Neural cell (in vitro differentiated cells): ENCODE measurements at regions not wholly inside any gene's neighbourhood (a gene's known extent, or its start where the extent isn't known, plus 50 kb on each side); places are given as distances from the start of the nearest gene placed in this dataset.

Experiments used
- H2AFZ ChIP-seq: fragments of 200-600, 300-800 bp; sonication (generic), shearing (Covaris generic); 2 replicates; pipeline ENCODE4 v1.6.0; 2014; ENCODE audit warnings: low read depth, mild to moderate bottlenecking, antibody characterized with exemption, low read length, moderate library complexity
- H3F3A ChIP-seq: fragments of 200-600 bp; shearing (Covaris generic); 2 replicates; pipeline ENCODE4 v1.6.1; 2016; ENCODE audit warnings: mild to moderate bottlenecking, moderate library complexity, mixed read lengths, antibody characterized with exemption, low read length; ENCODE audit not compliant: insufficient read depth, poor library complexity, severe bottlenecking
- H3K27ac ChIP-seq: fragments of 200-600, 300-800 bp; sonication (generic), shearing (Covaris generic); 2 replicates; pipeline ENCODE4 v1.5.1; 2014; ENCODE audit warnings: mild to moderate bottlenecking, low read length, moderate library complexity
- H3K27me3 ChIP-seq: fragments of 300-800, 200-600 bp; sonication (generic), shearing (Covaris generic); 2 replicates; pipeline ENCODE4 v1.6.0; 2014; ENCODE audit warnings: mild to moderate bottlenecking, low read depth, low read length, moderate library complexity; ENCODE audit not compliant: insufficient read depth
- H3K36me3 ChIP-seq: fragments of 300-800, 200-600 bp; sonication (generic), shearing (Covaris generic); 2 replicates; pipeline ENCODE4 v1.5.1; 2014; ENCODE audit warnings: mild to moderate bottlenecking, antibody characterized with exemption, low read length, moderate library complexity; ENCODE audit not compliant: insufficient read depth
- H3K4me2 ChIP-seq: fragments of 300-800, 200-600 bp; sonication (generic), shearing (Covaris generic); 2 replicates; pipeline ENCODE4 v1.6.0; 2014; ENCODE audit warnings: mild to moderate bottlenecking, low read length
- H3K4me3 ChIP-seq: fragments of 300-800, 200-600 bp; sonication (generic), shearing (Covaris generic); 2 replicates; pipeline ENCODE4 v1.5.1; 2014; ENCODE audit warnings: mild to moderate bottlenecking, low read length, moderate library complexity
- H3K79me2 ChIP-seq: fragments of 200-600 bp; shearing (Covaris generic); replicated peaks from 2 replicates; pipeline ENCODE4 v1.6.0; 2014; ENCODE audit warnings: mild to moderate bottlenecking, low read length, moderate library complexity; ENCODE audit not compliant: insufficient read depth
- H3K9ac ChIP-seq: fragments of 300-800, 200-600 bp; sonication (generic), shearing (Covaris generic); 2 replicates; pipeline ENCODE4 v1.6.1; 2016; ENCODE audit warnings: mild to moderate bottlenecking, low read length, mixed read lengths
- H3K9me2 ChIP-seq: fragments of 200-600 bp; shearing (Covaris generic); 2 replicates; pipeline ENCODE4 v1.6.1; 2016; ENCODE audit warnings: mild to moderate bottlenecking, low read length, mixed read lengths; ENCODE audit not compliant: insufficient read depth
- H3K9me3 ChIP-seq: fragments of 200-600, 300-800 bp; sonication (generic), shearing (Covaris generic); 2 replicates; pipeline ENCODE4 v1.6.1; 2016; ENCODE audit warnings: mild to moderate bottlenecking, mixed run types, low read length, moderate library complexity, mixed read lengths
- H4K20me1 ChIP-seq: fragments of 200-600 bp; shearing (Covaris generic); 2 replicates; pipeline ENCODE4 v1.6.1; 2016; ENCODE audit warnings: mild to moderate bottlenecking, mixed run types; ENCODE audit not compliant: insufficient read depth
- EP300 ChIP-seq: fragments of 450-650 bp; conservative IDR thresholded peaks from 2 replicates; pipeline ENCODE4 v1.6.1; 2014; ENCODE audit warnings: antibody characterized with exemption, mild to moderate bottlenecking, moderate library complexity; ENCODE audit not compliant: poor library complexity, severe bottlenecking
- EZH2 ChIP-seq: fragments of 200-600, 300-800 bp; shearing (Covaris generic), sonication (generic); IDR thresholded peaks from 2 replicates; pipeline ENCODE4 v1.6.1; 2014; ENCODE audit warnings: antibody characterized with exemption, low read length, borderline replicate concordance, mild to moderate bottlenecking; ENCODE audit not compliant: insufficient read depth, poor library complexity, severe bottlenecking
- MXI1 ChIP-seq: fragments of 450-650 bp; conservative IDR thresholded peaks from 2 replicates; pipeline ENCODE4 v1.6.1; 2014; ENCODE audit warnings: antibody characterized with exemption, mild to moderate bottlenecking; ENCODE audit not compliant: poor library complexity, severe bottlenecking
- POLR2AphosphoS5 ChIP-seq: IDR thresholded peaks from 2 replicates; pipeline ENCODE4 v1.6.1; 2012
- RAD21 ChIP-seq: fragments of 450-650 bp; conservative IDR thresholded peaks from 2 replicates; pipeline ENCODE4 v1.6.1; 2014; ENCODE audit warnings: antibody characterized with exemption, mild to moderate bottlenecking, moderate library complexity
- SMC3 ChIP-seq: fragments of 450-650 bp; conservative IDR thresholded peaks from 2 replicates; pipeline ENCODE4 v1.6.1; 2014; ENCODE audit warnings: antibody characterized with exemption, mild to moderate bottlenecking, moderate library complexity; ENCODE audit not compliant: poor library complexity
- TF ChIP-seq, protein P1 (sequence below): IDR thresholded peaks from 2 replicates; pipeline ENCODE4 v1.6.1; 2012; ENCODE audit warnings: borderline replicate concordance
- TF ChIP-seq, protein P2 (sequence below): fragments of 450-650 bp; IDR thresholded peaks from 2 replicates; pipeline ENCODE4 v1.5.1; 2014; ENCODE audit warnings: antibody characterized with exemption, mild to moderate bottlenecking, moderate library complexity; ENCODE audit not compliant: poor library complexity, severe bottlenecking

GRCh38 chr18:42155024-42155423 is 200.0 kb downstream of the PIK3C3 start:
- H3K36me3 ChIP-seq = no peaks in the 10 kb centered on the region
- no peaks in the 10 kb centered on the region for H3K9me3 ChIP-seq
- peaks cover 8% of the 10 kb centered on the region for H3F3A ChIP-seq
- no peaks in the 10 kb centered on the region for H3K79me2 ChIP-seq
- no peaks in the 10 kb centered on the region for H3K27me3 ChIP-seq
- no peak overlapping the region for H3K4me3 ChIP-seq
- no peaks in the 10 kb centered on the region for H3K9me2 ChIP-seq
- H3K4me2 ChIP-seq = no peak overlapping the region
- H4K20me1 ChIP-seq = no peaks in the 10 kb centered on the region
- TF ChIP-seq MXI1 (no peak), SMC3 (no peak), RAD21 (no peak), POLR2AphosphoS5 (peak; percentile 78), EP300 (no peak), EZH2 (no peak)
- TF ChIP-seq, protein P1, sequence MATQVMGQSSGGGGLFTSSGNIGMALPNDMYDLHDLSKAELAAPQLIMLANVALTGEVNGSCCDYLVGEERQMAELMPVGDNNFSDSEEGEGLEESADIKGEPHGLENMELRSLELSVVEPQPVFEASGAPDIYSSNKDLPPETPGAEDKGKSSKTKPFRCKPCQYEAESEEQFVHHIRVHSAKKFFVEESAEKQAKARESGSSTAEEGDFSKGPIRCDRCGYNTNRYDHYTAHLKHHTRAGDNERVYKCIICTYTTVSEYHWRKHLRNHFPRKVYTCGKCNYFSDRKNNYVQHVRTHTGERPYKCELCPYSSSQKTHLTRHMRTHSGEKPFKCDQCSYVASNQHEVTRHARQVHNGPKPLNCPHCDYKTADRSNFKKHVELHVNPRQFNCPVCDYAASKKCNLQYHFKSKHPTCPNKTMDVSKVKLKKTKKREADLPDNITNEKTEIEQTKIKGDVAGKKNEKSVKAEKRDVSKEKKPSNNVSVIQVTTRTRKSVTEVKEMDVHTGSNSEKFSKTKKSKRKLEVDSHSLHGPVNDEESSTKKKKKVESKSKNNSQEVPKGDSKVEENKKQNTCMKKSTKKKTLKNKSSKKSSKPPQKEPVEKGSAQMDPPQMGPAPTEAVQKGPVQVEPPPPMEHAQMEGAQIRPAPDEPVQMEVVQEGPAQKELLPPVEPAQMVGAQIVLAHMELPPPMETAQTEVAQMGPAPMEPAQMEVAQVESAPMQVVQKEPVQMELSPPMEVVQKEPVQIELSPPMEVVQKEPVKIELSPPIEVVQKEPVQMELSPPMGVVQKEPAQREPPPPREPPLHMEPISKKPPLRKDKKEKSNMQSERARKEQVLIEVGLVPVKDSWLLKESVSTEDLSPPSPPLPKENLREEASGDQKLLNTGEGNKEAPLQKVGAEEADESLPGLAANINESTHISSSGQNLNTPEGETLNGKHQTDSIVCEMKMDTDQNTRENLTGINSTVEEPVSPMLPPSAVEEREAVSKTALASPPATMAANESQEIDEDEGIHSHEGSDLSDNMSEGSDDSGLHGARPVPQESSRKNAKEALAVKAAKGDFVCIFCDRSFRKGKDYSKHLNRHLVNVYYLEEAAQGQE = peak; percentile 99
- TF ChIP-seq, protein P2, sequence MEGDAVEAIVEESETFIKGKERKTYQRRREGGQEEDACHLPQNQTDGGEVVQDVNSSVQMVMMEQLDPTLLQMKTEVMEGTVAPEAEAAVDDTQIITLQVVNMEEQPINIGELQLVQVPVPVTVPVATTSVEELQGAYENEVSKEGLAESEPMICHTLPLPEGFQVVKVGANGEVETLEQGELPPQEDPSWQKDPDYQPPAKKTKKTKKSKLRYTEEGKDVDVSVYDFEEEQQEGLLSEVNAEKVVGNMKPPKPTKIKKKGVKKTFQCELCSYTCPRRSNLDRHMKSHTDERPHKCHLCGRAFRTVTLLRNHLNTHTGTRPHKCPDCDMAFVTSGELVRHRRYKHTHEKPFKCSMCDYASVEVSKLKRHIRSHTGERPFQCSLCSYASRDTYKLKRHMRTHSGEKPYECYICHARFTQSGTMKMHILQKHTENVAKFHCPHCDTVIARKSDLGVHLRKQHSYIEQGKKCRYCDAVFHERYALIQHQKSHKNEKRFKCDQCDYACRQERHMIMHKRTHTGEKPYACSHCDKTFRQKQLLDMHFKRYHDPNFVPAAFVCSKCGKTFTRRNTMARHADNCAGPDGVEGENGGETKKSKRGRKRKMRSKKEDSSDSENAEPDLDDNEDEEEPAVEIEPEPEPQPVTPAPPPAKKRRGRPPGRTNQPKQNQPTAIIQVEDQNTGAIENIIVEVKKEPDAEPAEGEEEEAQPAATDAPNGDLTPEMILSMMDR = no peak
- H2AFZ ChIP-seq = no peak overlapping the region
- H3K9ac ChIP-seq = no peak overlapping the region
- H3K27ac ChIP-seq = no peak overlapping the region

DNA sequence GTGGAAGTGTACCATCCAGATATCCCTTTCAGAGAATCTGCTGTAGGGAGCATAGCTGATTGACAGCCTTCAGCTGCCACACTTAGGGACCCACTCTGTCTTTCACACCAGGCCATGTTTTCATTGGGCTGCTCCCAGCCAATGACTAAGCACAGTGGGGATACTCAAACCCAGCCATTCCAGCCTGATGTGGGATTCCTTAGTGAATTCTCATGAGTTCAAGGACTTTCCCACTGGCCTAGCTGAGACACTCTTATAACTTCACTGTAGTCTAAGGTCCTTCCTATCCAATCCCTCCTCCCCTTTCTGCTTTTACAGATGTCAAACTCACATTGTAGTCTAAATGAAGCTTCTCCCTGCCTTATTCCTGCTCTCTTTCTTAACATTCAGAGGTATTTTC is 201.2 kb downstream of the PIK3C3 start:
- Histone ChIP-seq H3K79me2 (no peaks in the 10 kb centered on the region), H3K4me2 (no peak overlapping the region), H3K36me3 (no peaks in the 10 kb centered on the region), H3K27ac (no peak overlapping the region), H4K20me1 (no peaks in the 10 kb centered on the region), H3K4me3 (no peak overlapping the region), H2AFZ (no peak overlapping the region), H3F3A (peaks cover 8% of the 10 kb centered on the region), H3K9ac (no peak overlapping the region), H3K9me3 (no peaks in the 10 kb centered on the region), H3K9me2 (no peaks in the 10 kb centered on the region), H3K27me3 (no peaks in the 10 kb centered on the region)
- TF ChIP-seq EZH2 = no peak
- TF ChIP-seq, protein P2 = no peak
- no peak for TF ChIP-seq EP300
- TF ChIP-seq, protein P1 = no peak
- no peak for TF ChIP-seq MXI1
- no peak for TF ChIP-seq RAD21
